SU-DHL-6 (cell line): ENCODE measurements at regions not wholly inside any gene's neighbourhood (a gene's known extent, or its start where the extent isn't known, plus 50 kb on each side); places are given as distances from the start of the nearest gene placed in this dataset.

Source experiments
- H2AFZ ChIP-seq: fragments of 200-600 bp; sonication (generic); 2 replicates; pipeline ENCODE4 v1.6.1; 2014; ENCODE audit warnings: low read depth, mild to moderate bottlenecking, moderate library complexity, mixed read lengths, antibody characterized with exemption, low read length; ENCODE audit not compliant: severe bottlenecking
- H3F3A ChIP-seq: fragments of 200-600 bp; shearing (Covaris generic); 2 replicates; pipeline ENCODE4 v1.6.0; 2016; ENCODE audit warnings: antibody characterized with exemption, mild to moderate bottlenecking; ENCODE audit not compliant: insufficient read depth
- H3K27ac ChIP-seq: fragments of 200-600 bp; sonication (generic); 2 replicates; pipeline ENCODE4 v1.5.1; 2016; ENCODE audit warnings: low read depth, mild to moderate bottlenecking, low read length, moderate library complexity, mixed read lengths
- H3K27me3 ChIP-seq: fragments of 200-600 bp; sonication (generic), shearing (Covaris generic); 2 replicates; pipeline ENCODE4 v1.6.0; 2014; ENCODE audit warnings: mild to moderate bottlenecking, low read length
- H3K36me3 ChIP-seq: fragments of 200-600 bp; sonication (generic); 2 replicates; pipeline ENCODE4 v1.6.1; 2014; ENCODE audit warnings: mild to moderate bottlenecking, low read length, mixed read lengths
- H3K4me2 ChIP-seq: fragments of 300-600, 200-600 bp; shearing (Covaris generic), sonication (generic); 2 replicates; pipeline ENCODE4 v1.6.0; 2014; ENCODE audit warnings: low read length, low read depth, mild to moderate bottlenecking; ENCODE audit not compliant: poor library complexity, severe bottlenecking
- H3K4me3 ChIP-seq: fragments of 200-600 bp; sonication (generic); 2 replicates; pipeline ENCODE4 v1.5.1; 2014; ENCODE audit warnings: antibody characterized with exemption, low read length, mild to moderate bottlenecking, mixed read lengths; ENCODE audit not compliant: insufficient read depth, poor library complexity, severe bottlenecking
- H3K79me2 ChIP-seq: fragments of 200-600 bp; sonication (generic); 2 replicates; pipeline ENCODE4 v1.6.1; 2014; ENCODE audit warnings: mild to moderate bottlenecking, low read length, moderate library complexity; ENCODE audit not compliant: insufficient read depth
- H3K9ac ChIP-seq: fragments of 200-600 bp; sonication (generic); 2 replicates; pipeline ENCODE4 v1.7.0; 2014; ENCODE audit warnings: mild to moderate bottlenecking, low read length
- H3K9me2 ChIP-seq: fragments of 200-600 bp; sonication (generic); replicated peaks from 2 replicates; pipeline ENCODE4 v1.6.1; 2014; ENCODE audit warnings: low read length; ENCODE audit not compliant: insufficient read depth
- H3K9me3 ChIP-seq: fragments of 200-600 bp; sonication (generic); 2 replicates; pipeline ENCODE4 v1.6.1; 2014; ENCODE audit warnings: low read length, mixed read lengths; ENCODE audit not compliant: insufficient read depth
- H4K20me1 ChIP-seq: fragments of 200-600 bp; sonication (generic); 2 replicates; pipeline ENCODE4 v1.6.1; 2014; ENCODE audit warnings: low read depth, mild to moderate bottlenecking, antibody characterized with exemption, low read length, moderate library complexity, mixed read lengths
- EZH2phosphoT487 ChIP-seq: fragments of 200-600 bp; sonication (generic), shearing (Covaris generic); conservative IDR thresholded peaks from 2 replicates; pipeline ENCODE4 v1.6.1; 2018; ENCODE audit warnings: mild to moderate bottlenecking, antibody characterized with exemption, low read length, moderate library complexity, mixed read lengths
- TF ChIP-seq, protein P1 (sequence below): fragments of 200-600 bp; sonication (generic); IDR thresholded peaks from one replicate; pipeline ENCODE4 v1.5.1; 2017; ENCODE audit warnings: antibody characterized with exemption, mild to moderate bottlenecking, low read length, moderate library complexity; ENCODE audit not compliant: insufficient read depth, poor library complexity, severe bottlenecking

DNA sequence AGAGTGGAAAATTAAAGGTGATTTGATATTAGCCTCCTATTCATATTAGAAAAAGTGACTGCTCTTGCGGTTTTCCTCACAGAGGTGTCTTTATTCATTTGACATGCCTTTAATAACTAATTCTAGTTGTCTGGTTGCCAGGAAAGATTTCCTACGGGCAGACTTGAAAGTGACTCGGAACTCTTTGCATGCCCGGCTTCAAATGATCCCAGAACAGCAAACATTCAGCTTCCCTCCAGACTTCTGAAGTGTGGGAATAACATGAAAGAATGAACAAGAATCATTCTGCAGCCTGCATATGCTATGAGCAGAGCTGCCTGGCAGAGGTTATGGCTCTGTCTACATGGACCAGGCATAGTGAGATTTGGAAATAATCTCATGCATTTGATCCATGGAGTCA is 89.6 kb upstream of the PKDCC start:
- Histone ChIP-seq H3K9me2 (no peaks in the 10 kb centered on the region), H3K9ac (no peak overlapping the region), H4K20me1 (no peaks in the 10 kb centered on the region), H3K4me3 (no peak overlapping the region), H3K4me2 (no peak overlapping the region), H3K9me3 (no peaks in the 10 kb centered on the region), H3K79me2 (no peaks in the 10 kb centered on the region), H3K36me3 (no peaks in the 10 kb centered on the region), H3F3A (no peaks in the 10 kb centered on the region), H2AFZ (no peak overlapping the region), H3K27ac (no peak overlapping the region), H3K27me3 (no peaks in the 10 kb centered on the region)
- TF ChIP-seq, protein P1, sequence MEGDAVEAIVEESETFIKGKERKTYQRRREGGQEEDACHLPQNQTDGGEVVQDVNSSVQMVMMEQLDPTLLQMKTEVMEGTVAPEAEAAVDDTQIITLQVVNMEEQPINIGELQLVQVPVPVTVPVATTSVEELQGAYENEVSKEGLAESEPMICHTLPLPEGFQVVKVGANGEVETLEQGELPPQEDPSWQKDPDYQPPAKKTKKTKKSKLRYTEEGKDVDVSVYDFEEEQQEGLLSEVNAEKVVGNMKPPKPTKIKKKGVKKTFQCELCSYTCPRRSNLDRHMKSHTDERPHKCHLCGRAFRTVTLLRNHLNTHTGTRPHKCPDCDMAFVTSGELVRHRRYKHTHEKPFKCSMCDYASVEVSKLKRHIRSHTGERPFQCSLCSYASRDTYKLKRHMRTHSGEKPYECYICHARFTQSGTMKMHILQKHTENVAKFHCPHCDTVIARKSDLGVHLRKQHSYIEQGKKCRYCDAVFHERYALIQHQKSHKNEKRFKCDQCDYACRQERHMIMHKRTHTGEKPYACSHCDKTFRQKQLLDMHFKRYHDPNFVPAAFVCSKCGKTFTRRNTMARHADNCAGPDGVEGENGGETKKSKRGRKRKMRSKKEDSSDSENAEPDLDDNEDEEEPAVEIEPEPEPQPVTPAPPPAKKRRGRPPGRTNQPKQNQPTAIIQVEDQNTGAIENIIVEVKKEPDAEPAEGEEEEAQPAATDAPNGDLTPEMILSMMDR = no peak
- TF ChIP-seq EZH2phosphoT487 = no peak

- Histone ChIP-seq H3K4me2 (no peak overlapping the region), H2AFZ (no peak overlapping the region), H3K9ac (no peak overlapping the region), H3K27ac (no peak overlapping the region), H3K9me3 (no peaks in the 10 kb centered on the region), H3K36me3 (no peaks in the 10 kb centered on the region), H3K4me3 (no peak overlapping the region), H3K79me2 (no peaks in the 10 kb centered on the region), H3K9me2 (no peaks in the 10 kb centered on the region), H3K27me3 (no peaks in the 10 kb centered on the region), H3F3A (no peaks in the 10 kb centered on the region), H4K20me1 (no peaks in the 10 kb centered on the region)
- TF ChIP-seq, protein P1 = no peak
- no peak for TF ChIP-seq EZH2phosphoT487
Measured at GRCh38 chr2:41958775-41959174, 89.0 kb upstream of the PKDCC start.

DNA sequence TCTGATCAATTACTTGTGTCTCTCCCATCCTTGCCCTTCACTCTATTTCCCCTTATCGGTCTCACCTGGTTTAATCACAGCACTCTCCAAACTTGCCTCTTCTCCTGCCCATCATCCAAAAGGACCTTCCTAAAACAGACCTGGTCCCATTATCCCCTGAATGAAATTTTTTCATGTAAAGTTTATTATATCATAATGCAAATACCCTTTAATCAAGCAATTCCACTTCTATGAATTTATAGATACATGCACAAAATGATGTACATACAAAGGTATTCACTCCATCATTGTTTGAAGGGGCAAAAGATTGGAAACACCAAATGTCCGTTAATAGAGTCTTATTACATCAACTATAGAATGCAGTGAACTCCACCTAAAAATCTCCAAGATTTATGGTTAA is 88.1 kb upstream of the PKDCC start:
- no peaks in the 10 kb centered on the region for H3K79me2 ChIP-seq
- H2AFZ ChIP-seq = no peak overlapping the region
- H3K27ac ChIP-seq = no peak overlapping the region
- no peaks in the 10 kb centered on the region for H3K9me3 ChIP-seq
- no peaks in the 10 kb centered on the region for H3K27me3 ChIP-seq
- H3K9me2 ChIP-seq = no peaks in the 10 kb centered on the region
- no peak overlapping the region for H3K9ac ChIP-seq
- H3K36me3 ChIP-seq = no peaks in the 10 kb centered on the region
- TF ChIP-seq EZH2phosphoT487 = no peak
- TF ChIP-seq, protein P1 = no peak
- H3F3A ChIP-seq = no peaks in the 10 kb centered on the region
- no peak overlapping the region for H3K4me2 ChIP-seq
- H4K20me1 ChIP-seq = no peaks in the 10 kb centered on the region
- no peak overlapping the region for H3K4me3 ChIP-seq
